ENCODE measurements at regions not wholly inside any gene's neighbourhood (a gene's known extent, or its start where the extent isn't known, plus 50 kb on each side); places are given as distances from the start of the nearest gene placed in this dataset.

GRCh38 chr5:3321923-3322322 is 273.7 kb upstream of the IRX1 start:
- H3K27me3 ChIP-seq (replicated peaks in 1 of 4; ENCODE audit: control insufficient read depth in 3 of 4, extremely low read depth in 1 of 4, insufficient read depth in 3 of 4, low read length in 3 of 4): no peaks in the 10 kb centered on the region
- peaks cover 10% of the 10 kb centered on the region for H3K79me1 ChIP-seq (ENCODE audit: low read depth, low read length)
- TF ChIP-seq ZNF274 (IDR thresholded peaks at IDR 0.05; ENCODE audit: borderline replicate concordance, extremely low read depth, low read length): no peak
- TF ChIP-seq USF2 (IDR thresholded peaks at IDR 0.05; ENCODE audit: low read length): no peak
- TF ChIP-seq ATF2 (IDR thresholded peaks at IDR 0.05; ENCODE audit: low read length): no peak
- no peak for TF ChIP-seq FOSL1 (IDR thresholded peaks at IDR 0.05; ENCODE audit: insufficient read depth, low read depth, low read length)
- no peak for TF ChIP-seq SP4 (IDR thresholded peaks at IDR 0.05; ENCODE audit: low read length)
- no peak overlapping the region for H3K23ac ChIP-seq (ENCODE audit: insufficient read length)
- no peaks in the 10 kb centered on the region; a peak in 1 of 8 replicates for H3K36me3 ChIP-seq (ENCODE audit: control insufficient read depth in 2 of 4, insufficient read depth in 4 of 4, low read length in 3 of 4)
- H2BK120ac ChIP-seq (replicated peaks; ENCODE audit: low read depth, low read length): no peak overlapping the region
- H4K5ac ChIP-seq (ENCODE audit: insufficient read length, low read depth, low read length): no peak overlapping the region
- no peak overlapping the region for H4K91ac ChIP-seq (replicated peaks; ENCODE audit: insufficient read length, low read length)
- no peak overlapping the region for H3K14ac ChIP-seq (ENCODE audit: insufficient read length)
- H2AK5ac ChIP-seq (ENCODE audit: low read depth, low read length): no peak overlapping the region; the same call in 1 of the 2 replicates
- FAIRE-seq: no peak
- no peak overlapping the region for H2BK5ac ChIP-seq (ENCODE audit: low read depth, low read length)
- ChIA-PET POLR2A (ENCODE audit: partially characterized antibody) (no interaction called here), CTCF (ENCODE audit: partially characterized antibody) (no interaction called here)
- no peak overlapping the region for H3K9ac ChIP-seq (replicated peaks in 1 of 4; ENCODE audit: extremely low read depth in 1 of 4, low read depth in 3 of 4, low read length in 3 of 4)
- no peak overlapping the region for H3K56ac ChIP-seq (replicated peaks; ENCODE audit: insufficient read length, low read depth, low read length)
- H3K18ac ChIP-seq (ENCODE audit: extremely low read depth, low read length): no peak overlapping the region
- H3K9me3 ChIP-seq (ENCODE audit: insufficient read depth in 2 of 2, low read depth in 1 of 2, low read length in 1 of 2): peaks cover 0 to 9% of the 10 kb centered on the region in 2 experiments; a peak in 1 of 4 replicates
- DNase-seq (ENCODE audit: low read depth in 1 of 2, low spot score in 2 of 2): no peak
- H3K23me2 ChIP-seq (ENCODE audit: low read depth, low read length): peaks cover 21% of the 10 kb centered on the region
- no peak overlapping the region for H3K4ac ChIP-seq (replicated peaks; ENCODE audit: insufficient read length, low read depth, low read length)
- H2BK12ac ChIP-seq (ENCODE audit: low read depth, low read length): no peak overlapping the region
- H3K4me3 ChIP-seq (ENCODE audit: extremely low read depth in 1 of 4, insufficient read depth in 2 of 4, low read depth in 3 of 4, low read length in 4 of 4): no peak overlapping the region
- H4K8ac ChIP-seq (ENCODE audit: extremely low read depth, insufficient read depth, low read length): no peak overlapping the region
- H2AFZ ChIP-seq (ENCODE audit: low read length): no peak overlapping the region
- peaks cover 0 to 5% of the 10 kb centered on the region in 2 experiments; a peak in 1 of 4 replicates for H3K79me2 ChIP-seq (ENCODE audit: control insufficient read depth in 1 of 2, insufficient read depth in 2 of 2, low read length in 2 of 2)
- peaks cover 0 to 12% of the 10 kb centered on the region in 2 experiments for H4K20me1 ChIP-seq (replicated peaks in 1 of 2; ENCODE audit: control insufficient read depth in 1 of 2, insufficient read depth in 2 of 2, low read length in 2 of 2)
- H3K4me1 ChIP-seq (replicated peaks in 1 of 4; ENCODE audit: control insufficient read depth in 3 of 4, insufficient read depth in 4 of 4, low read length in 3 of 4): peaks cover 0 to 10% (median 0%) of the 10 kb centered on the region in 4 experiments; a peak in 2 of 7 replicates
- H2BK20ac ChIP-seq (ENCODE audit: low read length): no peak overlapping the region
- no peak overlapping the region; the same call in 1 of the 2 replicates for H2BK15ac ChIP-seq (ENCODE audit: low read length)
- no peak overlapping the region for H3K27ac ChIP-seq (ENCODE audit: low read depth, low read length)
- no peak overlapping the region for H3K4me2 ChIP-seq (ENCODE audit: insufficient read depth in 1 of 2, low read depth in 2 of 2, low read length in 2 of 2)
- WGBS, 2 experiments (ENCODE audit: extremely low coverage in 1 of 2, insufficient coverage in 1 of 2, insufficient read length in 1 of 2, insufficient replicate concordance in 2 of 2, low coverage in 1 of 2, low lambda C conversion rate in 2 of 2, missing lambda C conversion rate in 1 of 2): 88% methylated on average over 10 of the region's 10 CpGs; no CpG with 5 or more reads in 1 of the 2 experiments
